GM13977 (cell line): ENCODE measurements at regions not wholly inside any gene's neighbourhood (a gene's known extent, or its start where the extent isn't known, plus 50 kb on each side); places are given as distances from the start of the nearest gene placed in this dataset.

Experiments
- DNase-seq: peaks from one replicate; pipeline ENCODE4 v3.0.0; 2012; ENCODE audit warnings: low spot score
- in situ Hi-C: fragments of 300-500 bp; cut with MboI; formaldehyde crosslinking; loops from one replicate; pipeline ENCODE4 v1.12.0; 2022; ENCODE audit warnings: low sequenced_read_pairs, low pct_unique_long_range_greater_than_20kb, mixed read lengths, inconsistent platforms; ENCODE audit not compliant: unreplicated experiment
- TF ChIP-seq, protein P1 (sequence below): IDR thresholded peaks from 2 replicates; pipeline ENCODE4 v1.5.1; 2012; ENCODE audit warnings: mild to moderate bottlenecking, control low read depth; ENCODE audit not compliant: insufficient read depth; ENCODE audit errors: extremely low read depth, missing control alignments

GRCh38 chr7:81499262-81500116 lies 270.4 kb downstream of the HGF start:
- DNase-seq: peak; percentile 40
- TF ChIP-seq, protein P1, sequence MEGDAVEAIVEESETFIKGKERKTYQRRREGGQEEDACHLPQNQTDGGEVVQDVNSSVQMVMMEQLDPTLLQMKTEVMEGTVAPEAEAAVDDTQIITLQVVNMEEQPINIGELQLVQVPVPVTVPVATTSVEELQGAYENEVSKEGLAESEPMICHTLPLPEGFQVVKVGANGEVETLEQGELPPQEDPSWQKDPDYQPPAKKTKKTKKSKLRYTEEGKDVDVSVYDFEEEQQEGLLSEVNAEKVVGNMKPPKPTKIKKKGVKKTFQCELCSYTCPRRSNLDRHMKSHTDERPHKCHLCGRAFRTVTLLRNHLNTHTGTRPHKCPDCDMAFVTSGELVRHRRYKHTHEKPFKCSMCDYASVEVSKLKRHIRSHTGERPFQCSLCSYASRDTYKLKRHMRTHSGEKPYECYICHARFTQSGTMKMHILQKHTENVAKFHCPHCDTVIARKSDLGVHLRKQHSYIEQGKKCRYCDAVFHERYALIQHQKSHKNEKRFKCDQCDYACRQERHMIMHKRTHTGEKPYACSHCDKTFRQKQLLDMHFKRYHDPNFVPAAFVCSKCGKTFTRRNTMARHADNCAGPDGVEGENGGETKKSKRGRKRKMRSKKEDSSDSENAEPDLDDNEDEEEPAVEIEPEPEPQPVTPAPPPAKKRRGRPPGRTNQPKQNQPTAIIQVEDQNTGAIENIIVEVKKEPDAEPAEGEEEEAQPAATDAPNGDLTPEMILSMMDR: peak; percentile 62
- in situ Hi-C loops: no loop called here

DNA sequence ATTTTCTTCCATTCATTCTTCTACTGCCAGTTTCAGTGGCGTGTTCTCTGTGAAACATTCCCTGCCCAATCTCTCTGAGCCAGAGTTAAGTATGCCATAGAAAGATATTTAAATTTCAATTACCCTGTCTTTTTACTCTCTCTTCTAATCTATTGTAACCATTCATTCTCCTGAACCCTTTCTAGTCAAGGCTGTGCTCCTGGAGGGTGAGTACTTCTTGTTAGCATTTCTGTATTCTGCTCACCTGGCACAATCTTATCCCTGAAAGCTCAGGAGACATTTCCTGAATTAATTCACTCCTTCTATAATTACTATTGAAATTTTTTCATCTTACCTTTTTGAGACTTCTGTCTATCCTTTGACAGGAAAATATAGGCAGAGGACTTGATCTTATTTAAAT lies 271.7 kb downstream of the HGF start:
- TF ChIP-seq, protein P1: no peak
- in situ Hi-C loops: no loop called here
- DNase-seq: no peak

DNA sequence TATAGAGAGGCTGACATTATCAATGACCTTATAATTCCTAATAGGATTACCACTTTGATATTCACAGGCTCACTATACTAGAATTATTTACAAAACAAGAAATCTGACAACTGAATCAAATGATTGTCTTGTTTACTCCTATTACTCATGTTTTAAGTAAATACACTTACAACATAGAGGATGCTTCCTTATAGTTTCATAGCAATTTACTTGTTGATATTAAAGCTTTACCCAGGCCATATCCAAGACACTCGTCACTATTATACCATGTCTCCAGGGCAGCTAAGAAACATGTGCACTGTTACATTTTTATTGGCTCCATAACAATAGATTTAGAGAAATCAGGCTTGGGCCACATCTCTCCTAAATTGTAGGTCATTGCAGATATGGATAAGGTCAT lies 276.9 kb downstream of the HGF start:
- DNase-seq: no peak
- TF ChIP-seq, protein P1: no peak
- in situ Hi-C loops: no loop called here

DNA sequence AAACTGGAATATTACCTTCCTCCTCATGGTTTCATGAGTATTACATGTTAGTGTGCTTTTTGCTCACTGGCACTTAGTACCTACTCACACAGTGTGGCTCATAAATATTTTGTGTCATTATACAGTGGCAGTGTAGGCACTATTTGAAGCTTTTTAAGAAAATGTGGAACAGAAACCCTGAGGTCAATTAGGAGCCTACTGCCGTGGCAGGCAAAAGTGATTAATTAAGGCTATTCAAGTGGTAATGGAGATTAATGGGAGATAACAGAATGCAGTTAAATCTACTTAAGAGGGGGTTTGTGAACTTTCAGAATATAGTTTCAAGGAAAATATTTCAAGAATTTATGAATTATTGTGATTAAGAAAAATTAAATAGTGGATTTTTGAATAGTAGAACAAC lies 277.6 kb downstream of the HGF start:
- in situ Hi-C loops: no loop called here
- DNase-seq: no peak

DNA sequence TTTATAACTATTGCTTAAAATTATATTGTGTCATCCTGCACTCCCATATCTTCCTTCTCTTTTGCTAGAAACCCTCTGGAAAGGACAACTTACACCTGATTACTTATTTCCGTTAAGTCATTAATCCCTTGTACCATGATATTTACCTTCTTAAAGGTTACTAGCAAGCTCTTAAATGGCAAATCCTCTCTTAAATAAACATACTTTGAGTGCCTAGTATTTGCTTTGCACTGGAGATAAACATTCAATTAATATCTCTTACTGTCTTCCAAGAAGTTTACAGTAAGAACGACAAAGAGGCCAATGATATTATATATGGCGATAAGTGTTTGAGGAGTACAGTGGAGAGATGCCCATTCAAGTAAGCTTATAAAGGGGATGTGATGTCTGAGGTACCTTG lies 278.3 kb downstream of the HGF start:
- DNase-seq: no peak
- TF ChIP-seq, protein P1: no peak
- in situ Hi-C loops: no loop called here

More for the DNA sequence above, 277.6 kb downstream of the HGF start:
- TF ChIP-seq, protein P1: no peak

GRCh38 chr7:81488210-81488609 lies 281.6 kb downstream of the HGF start:
- no peak for DNase-seq
- TF ChIP-seq, protein P1: no peak
- in situ Hi-C loops: no loop called here

DNA sequence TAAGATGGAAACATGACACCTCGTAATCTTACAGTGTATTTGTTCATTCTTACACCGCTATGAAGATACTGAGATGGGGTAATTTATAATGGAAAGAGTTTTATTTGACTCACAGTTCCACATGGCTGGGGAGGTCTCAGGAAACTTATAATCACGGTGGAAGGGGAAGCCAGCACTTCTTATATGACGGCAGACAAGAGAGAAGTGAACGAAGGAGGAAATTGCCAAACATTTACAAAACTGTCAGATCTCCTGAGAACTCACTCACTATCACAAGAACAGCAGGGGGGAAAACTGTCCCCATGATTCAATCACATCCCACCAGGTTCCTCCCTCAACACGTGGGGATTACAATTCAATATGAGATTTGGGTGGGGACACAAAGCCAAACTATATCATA lies 282.3 kb downstream of the HGF start:
- in situ Hi-C loops: no loop called here
- DNase-seq: no peak
- TF ChIP-seq, protein P1: no peak
